H1 (cell line): ENCODE measurements at regions not wholly inside any gene's neighbourhood (a gene's known extent, or its start where the extent isn't known, plus 50 kb on each side); places are given as distances from the start of the nearest gene placed in this dataset.

ENCODE experiments used
- CTCF ChIA-PET: fragments of 300-600 bp; sonication (Branson Sonifier 250); formaldehyde crosslinking; loops from one replicate; lab custom pipeline; 2021; ENCODE audit not compliant: partially characterized antibody; lab: Charles Lee
- POLR2A ChIA-PET: fragments of 300-600 bp; sonication (Branson Sonifier 250); formaldehyde crosslinking; loops from one replicate; lab custom pipeline; 2021; ENCODE audit warnings: inconsistent platforms; ENCODE audit not compliant: partially characterized antibody; lab: Charles Lee
- DNase-seq, 2 experiments: peaks; one replicate each; pipeline versions ENCODE4 v3.0.0 to v3.0.0-alpha.2; 2010 to 2022; ENCODE audit warnings: low spot score in 2 of 2, low read depth in 1 of 2, mixed read lengths in 1 of 2
- FAIRE-seq: peaks from 2 replicates; lab custom pipeline; 2011; peaks lifted over from hg19 to GRCh38; lab: Jason Lieb, UNC
- H2AFZ ChIP-seq: 2 replicates; pipeline ENCODE4 v1.8.1; 2012; ENCODE audit warnings: low read length, inconsistent platforms
- H2AK5ac ChIP-seq: 2 replicates; pipeline ENCODE4 v1.6.1; 2013; ENCODE audit warnings: low read depth, low read length
- H2BK120ac ChIP-seq: replicated peaks from 2 replicates; pipeline ENCODE3; 2013; ENCODE audit warnings: low read depth, low read length, inconsistent platforms
- H2BK12ac ChIP-seq: 2 replicates; pipeline ENCODE4 v1.6.1; 2013; ENCODE audit warnings: low read depth, low read length
- H2BK15ac ChIP-seq: 2 replicates; pipeline ENCODE4 v1.6.1; 2013; ENCODE audit warnings: low read length
- H2BK20ac ChIP-seq: 2 replicates; pipeline ENCODE4 v1.6.1; 2013; ENCODE audit warnings: low read length
- H2BK5ac ChIP-seq: 2 replicates; pipeline ENCODE4 v1.6.1; 2013; ENCODE audit warnings: low read depth, low read length
- H3K14ac ChIP-seq: 2 replicates; pipeline ENCODE4 v1.6.1; 2013; ENCODE audit warnings: inconsistent platforms; ENCODE audit not compliant: insufficient read length
- H3K18ac ChIP-seq: 2 replicates; pipeline ENCODE4 v1.6.1; 2013; ENCODE audit warnings: low read length; ENCODE audit errors: extremely low read depth
- H3K23ac ChIP-seq: 2 replicates; pipeline ENCODE4 v1.6.1; 2013; ENCODE audit warnings: inconsistent platforms; ENCODE audit not compliant: insufficient read length
- H3K23me2 ChIP-seq: 2 replicates; pipeline ENCODE4 v1.6.1; 2013; ENCODE audit warnings: low read depth, low read length
- H3K27ac ChIP-seq: 2 replicates; pipeline ENCODE4 v1.6.1; 2011; ENCODE audit warnings: low read depth, low read length, inconsistent platforms
- H3K27me3 ChIP-seq, 4 experiments: replicated peaks in 1 of 4; 1 replicate in 1 of 4; 2 replicates in 3 of 4; pipeline versions ENCODE4 v1.6.1 to v1.8.1; 2011 to 2013; ENCODE audit warnings: low read length in 3 of 4, mild to moderate bottlenecking in 3 of 4, inconsistent platforms in 2 of 4, mixed read lengths in 2 of 4, moderate library complexity in 1 of 4; ENCODE audit not compliant: control insufficient read depth in 3 of 4, insufficient read depth in 3 of 4; ENCODE audit errors: extremely low read depth in 1 of 4
- H3K36me3 ChIP-seq, 4 experiments: 2 replicates each; pipeline versions ENCODE4 v1.6.1 to v1.8.1; 2011 to 2013; ENCODE audit warnings: mild to moderate bottlenecking in 4 of 4, low read length in 3 of 4, moderate library complexity in 2 of 4, control low read depth in 1 of 4, inconsistent platforms in 1 of 4; ENCODE audit not compliant: insufficient read depth in 4 of 4, control insufficient read depth in 2 of 4
- H3K4ac ChIP-seq: replicated peaks from 2 replicates; pipeline ENCODE3; 2013; ENCODE audit warnings: low read length, low read depth, mixed read lengths, inconsistent platforms; ENCODE audit not compliant: insufficient read length
- H3K4me1 ChIP-seq, 4 experiments: replicated peaks in 1 of 4; 1 replicate in 1 of 4; 2 replicates in 3 of 4; pipeline versions ENCODE4 v1.6.1 to v1.8.1; 2011 to 2013; ENCODE audit warnings: low read length in 3 of 4, inconsistent platforms in 2 of 4, mixed read lengths in 1 of 4; ENCODE audit not compliant: insufficient read depth in 4 of 4, control insufficient read depth in 3 of 4
- H3K4me2 ChIP-seq, 2 experiments: 2 replicates each; pipeline versions ENCODE4 v1.6.1 to v1.8.1; 2011 to 2013; ENCODE audit warnings: low read depth in 2 of 2, low read length in 2 of 2, control low read depth in 1 of 2, inconsistent platforms in 1 of 2, mild to moderate bottlenecking in 1 of 2; ENCODE audit not compliant: insufficient read depth in 1 of 2
- H3K4me3 ChIP-seq, 4 experiments: fragments of 200-600, 300-600 bp in 1 of 4; sonication (generic), shearing (Covaris generic), sonication (Bioruptor Twin) in 1 of 4; 2 replicates each; pipeline versions ENCODE4 v1.5.1 to v1.8.1; 2011 to 2016; ENCODE audit warnings: low read length in 4 of 4, low read depth in 3 of 4, control low read depth in 2 of 4, inconsistent platforms in 2 of 4, mild to moderate bottlenecking in 2 of 4, mixed read lengths in 1 of 4, moderate library complexity in 1 of 4; ENCODE audit not compliant: insufficient read depth in 2 of 4; ENCODE audit errors: extremely low read depth in 1 of 4
- H3K56ac ChIP-seq: replicated peaks from 2 replicates; pipeline ENCODE3; 2013; ENCODE audit warnings: low read depth, mild to moderate bottlenecking, mixed read lengths, low read length, inconsistent platforms; ENCODE audit not compliant: insufficient read length
- H3K79me1 ChIP-seq: 2 replicates; pipeline ENCODE4 v1.6.1; 2013; ENCODE audit warnings: low read depth, low read length, control low read depth
- H3K79me2 ChIP-seq, 2 experiments: 2 replicates each; pipeline versions ENCODE4 v1.6.1 to v1.8.1; 2012 to 2013; ENCODE audit warnings: low read length in 2 of 2, mild to moderate bottlenecking in 2 of 2, inconsistent platforms in 1 of 2; ENCODE audit not compliant: insufficient read depth in 2 of 2, control insufficient read depth in 1 of 2
- H3K9ac ChIP-seq, 4 experiments: replicated peaks in 1 of 4; 1 replicate in 1 of 4; 2 replicates in 3 of 4; pipeline versions ENCODE4 v1.6.1 to v1.8.1; 2011 to 2013; ENCODE audit warnings: low read depth in 3 of 4, low read length in 3 of 4, control low read depth in 2 of 4, mild to moderate bottlenecking in 2 of 4, moderate library complexity in 2 of 4, inconsistent platforms in 1 of 4; ENCODE audit errors: extremely low read depth in 1 of 4
- H3K9me3 ChIP-seq, 2 experiments: 2 replicates each; pipeline versions ENCODE4 v1.6.1 to v1.8.1; 2012 to 2013; ENCODE audit warnings: mild to moderate bottlenecking in 2 of 2, moderate library complexity in 2 of 2, control low read depth in 1 of 2, inconsistent platforms in 1 of 2, low read depth in 1 of 2, low read length in 1 of 2, mixed read lengths in 1 of 2; ENCODE audit not compliant: insufficient read depth in 2 of 2
- H4K20me1 ChIP-seq, 2 experiments: replicated peaks in 1 of 2; 2 replicates each; pipeline versions ENCODE3 to v1.8.1; 2011 to 2013; ENCODE audit warnings: inconsistent platforms in 2 of 2, low read length in 2 of 2, mild to moderate bottlenecking in 1 of 2; ENCODE audit not compliant: insufficient read depth in 2 of 2, control insufficient read depth in 1 of 2
- H4K5ac ChIP-seq: 2 replicates; pipeline ENCODE4 v1.6.1; 2013; ENCODE audit warnings: low read length, low read depth, mixed read lengths, inconsistent platforms; ENCODE audit not compliant: insufficient read length
- H4K8ac ChIP-seq: 2 replicates; pipeline ENCODE4 v1.8.0; 2013; ENCODE audit warnings: mild to moderate bottlenecking, moderate library complexity, low read length, inconsistent platforms; ENCODE audit not compliant: insufficient read depth; ENCODE audit errors: extremely low read depth
- H4K91ac ChIP-seq: replicated peaks from 2 replicates; pipeline ENCODE3; 2013; ENCODE audit warnings: low read length, mixed read lengths, inconsistent platforms; ENCODE audit not compliant: insufficient read length
- BCL11A ChIP-seq, 2 experiments: IDR thresholded peaks; one replicate each; pipeline ENCODE4 v1.6.1; 2011; ENCODE audit warnings: low read depth in 2 of 2, low read length in 2 of 2, mild to moderate bottlenecking in 2 of 2
- BRCA1 ChIP-seq: IDR thresholded peaks from 2 replicates; pipeline ENCODE4 v1.6.1; 2012; ENCODE audit warnings: low read depth, low read length, improper control_type of control experiment
- CBX5 ChIP-seq: fragments of 300-800, 300-1000 bp; sonication (generic); IDR thresholded peaks from 2 replicates; pipeline ENCODE4 v1.7.1; 2016; ENCODE audit warnings: antibody characterized with exemption, low read length, low read depth
- CBX8 ChIP-seq: fragments of 300-800, 300-1000 bp; sonication (generic); IDR thresholded peaks from 2 replicates; pipeline ENCODE4 v1.7.1; 2016; ENCODE audit warnings: low read depth, low read length, borderline replicate concordance
- CEBPB ChIP-seq: IDR thresholded peaks from 2 replicates; pipeline ENCODE4 v1.6.1; 2012; ENCODE audit warnings: low read depth, low read length
- CREB1 ChIP-seq: IDR thresholded peaks from 2 replicates; pipeline ENCODE4 v1.6.1; 2012; ENCODE audit warnings: inconsistent platforms
- EGR1 ChIP-seq: IDR thresholded peaks from 2 replicates; pipeline ENCODE4 v1.6.1; 2011; ENCODE audit warnings: low read depth, low read length, borderline replicate concordance
- EP300 ChIP-seq, 2 experiments: IDR thresholded peaks; 1 replicate in 1 of 2; 2 replicates in 1 of 2; pipeline ENCODE4 v1.6.1; 2011 to 2012; ENCODE audit warnings: low read depth in 2 of 2, low read length in 2 of 2, mild to moderate bottlenecking in 2 of 2, borderline replicate concordance in 1 of 2, inconsistent platforms in 1 of 2, moderate library complexity in 1 of 2
- HDAC2 ChIP-seq, 2 experiments: fragments of 300-600 bp in 1 of 2; sonication (generic) in 1 of 2; IDR thresholded peaks; 2 replicates each; pipeline ENCODE4 v1.6.1; 2011 to 2012; ENCODE audit warnings: low read depth in 2 of 2, low read length in 2 of 2, mild to moderate bottlenecking in 2 of 2, moderate library complexity in 2 of 2, borderline replicate concordance in 1 of 2, inconsistent platforms in 1 of 2
- MAFK ChIP-seq: IDR thresholded peaks from 2 replicates; pipeline ENCODE4 v1.6.1; 2012; ENCODE audit warnings: low read depth, mild to moderate bottlenecking, improper control_type of control experiment, low read length
- MAX ChIP-seq: IDR thresholded peaks from 2 replicates; pipeline ENCODE4 v1.6.1; 2012; ENCODE audit warnings: inconsistent platforms
- POLR2AphosphoS5 ChIP-seq: IDR thresholded peaks from 2 replicates; pipeline ENCODE4 v1.6.1; 2011; ENCODE audit warnings: low read depth, low read length
- SIX5 ChIP-seq: IDR thresholded peaks from 2 replicates; pipeline ENCODE4 v1.6.1; 2011; ENCODE audit warnings: mild to moderate bottlenecking, low read depth, low read length
- SP1 ChIP-seq: IDR thresholded peaks from 2 replicates; pipeline ENCODE4 v1.6.1; 2011; ENCODE audit warnings: low read depth, low read length
- SUZ12 ChIP-seq: fragments of 200-600 bp; sonication (generic); IDR thresholded peaks from 2 replicates; pipeline ENCODE4 v1.6.1; 2012; ENCODE audit warnings: mild to moderate bottlenecking, inconsistent platforms, low read length, moderate library complexity, mixed read lengths
- TBP ChIP-seq: IDR thresholded peaks from 2 replicates; pipeline ENCODE4 v1.6.1; 2011; ENCODE audit warnings: low read depth, low read length, improper control_type of control experiment
- YY1 ChIP-seq: IDR thresholded peaks from 2 replicates; pipeline ENCODE4 v1.6.1; 2011; ENCODE audit warnings: low read depth, mild to moderate bottlenecking, low read length

GRCh38 chr3:159936541-159936940 lies 52.1 kb upstream of the IL12A start:
- H3K36me3 ChIP-seq = no peaks in the 10 kb centered on the region
- H2BK15ac ChIP-seq = no peak overlapping the region
- no peak overlapping the region for H4K5ac ChIP-seq
- H4K8ac ChIP-seq = no peak overlapping the region
- no peak overlapping the region for H3K9ac ChIP-seq
- no peaks in the 10 kb centered on the region for H3K4me1 ChIP-seq
- no peak for DNase-seq
- H4K91ac ChIP-seq = no peak overlapping the region
- H3K23ac ChIP-seq = no peak overlapping the region
- no peaks in the 10 kb centered on the region for H3K27me3 ChIP-seq
- H3K18ac ChIP-seq = no peak overlapping the region
- ChIA-PET POLR2A (no interaction called here), CTCF (interaction anchor here (1.2 to 2.4 kb wide), 6 partner anchors 9 to 132 kb away, joined by 3 to 10 read pairs (median 4); partner anchors contain the start of gene IL12A)
- H3K56ac ChIP-seq = no peak overlapping the region
- H3K9me3 ChIP-seq = peaks cover 11 to 19% of the 10 kb centered on the region in 2 experiments
- H2BK12ac ChIP-seq = no peak overlapping the region
- H3K14ac ChIP-seq = no peak overlapping the region
- H3K4ac ChIP-seq = no peak overlapping the region
- H2BK120ac ChIP-seq = no peak overlapping the region
- no peak overlapping the region for H2AK5ac ChIP-seq
- H3K4me3 ChIP-seq = no peak overlapping the region
- H3K79me1 ChIP-seq = no peaks in the 10 kb centered on the region
- no peaks in the 10 kb centered on the region for H4K20me1 ChIP-seq
- no peak overlapping the region for H3K4me2 ChIP-seq
- no peak for FAIRE-seq
- no peaks in the 10 kb centered on the region for H3K23me2 ChIP-seq
- H2BK5ac ChIP-seq = no peak overlapping the region
- H2AFZ ChIP-seq = no peak overlapping the region
- no peak overlapping the region for H3K27ac ChIP-seq
- no peaks in the 10 kb centered on the region for H3K79me2 ChIP-seq
- H2BK20ac ChIP-seq = no peak overlapping the region
- TF ChIP-seq SIX5 (no peak), EP300 (IDR thresholded peaks at IDR 0.05; ENCODE audit: borderline replicate concordance in 1 of 2, low read depth in 2 of 2, low read length in 2 of 2) (no peak), HDAC2 (IDR thresholded peaks at IDR 0.05; ENCODE audit: borderline replicate concordance in 1 of 2, low read depth in 2 of 2, low read length in 2 of 2) (no peak), MAFK (no peak), POLR2AphosphoS5 (no peak), CEBPB (no peak), BRCA1 (no peak), CREB1 (no peak), SUZ12 (no peak), CBX8 (no peak), MAX (no peak), SP1 (no peak), CBX5 (no peak), BCL11A (IDR thresholded peaks at IDR 0.05; ENCODE audit: low read depth in 2 of 2, low read length in 2 of 2) (no peak), EGR1 (no peak), TBP (no peak), YY1 (no peak)
